DND-41 (cell line): ENCODE measurements at regions not wholly inside any gene's neighbourhood (a gene's known extent, or its start where the extent isn't known, plus 50 kb on each side); places are given as distances from the start of the nearest gene placed in this dataset.
A peak's percentile ranks its signal among the peaks of the same experiment; 100 is the strongest.

Experiments used
- ATAC-seq: fragments of 200-7000 bp; cut with Tn5 transposase; 3 replicates; pipeline ENCODE4 v1.9.1; 2021; ENCODE audit warnings: low read depth; ENCODE audit not compliant: insufficient read depth
- DNase-seq: peaks from one replicate; pipeline ENCODE4 v3.0.0-alpha.2; 2020
- H2AFZ ChIP-seq: 2 replicates; pipeline ENCODE4 v1.6.0; 2012; ENCODE audit warnings: low read depth, low read length
- H3K27ac ChIP-seq: 2 replicates; pipeline ENCODE4 v1.5.1; 2012; ENCODE audit warnings: low read length, inconsistent platforms
- H3K27me3 ChIP-seq: fragments of 200-600 bp; sonication (generic); 2 replicates; pipeline ENCODE4 v1.6.0; 2012; ENCODE audit warnings: low read length, mild to moderate bottlenecking, inconsistent platforms; ENCODE audit not compliant: insufficient read depth, poor library complexity
- H3K36me3 ChIP-seq: 2 replicates; pipeline ENCODE4 v1.5.1; 2012; ENCODE audit warnings: low read length, inconsistent platforms; ENCODE audit not compliant: insufficient read depth
- H3K4me1 ChIP-seq: 2 replicates; pipeline ENCODE4 v1.5.1; 2012; ENCODE audit warnings: mild to moderate bottlenecking, low read length; ENCODE audit not compliant: insufficient read depth
- H3K4me2 ChIP-seq: 2 replicates; pipeline ENCODE4 v1.6.0; 2012; ENCODE audit warnings: mild to moderate bottlenecking, moderate library complexity, low read length, inconsistent platforms; ENCODE audit not compliant: insufficient read depth
- H3K4me3 ChIP-seq, 2 experiments: fragments of 200-600 bp in 1 of 2; shearing (Covaris generic) in 1 of 2; 2 replicates each; pipeline ENCODE4 v1.5.1; 2012 to 2016; ENCODE audit warnings: inconsistent platforms in 2 of 2, low read length in 2 of 2, mild to moderate bottlenecking in 2 of 2, low read depth in 1 of 2, moderate library complexity in 1 of 2
- H3K79me2 ChIP-seq: 2 replicates; pipeline ENCODE4 v1.6.0; 2012; ENCODE audit warnings: low read length, inconsistent platforms; ENCODE audit not compliant: insufficient read depth
- H3K9ac ChIP-seq: 2 replicates; pipeline ENCODE4 v1.6.0; 2012; ENCODE audit warnings: low read depth, mild to moderate bottlenecking, inconsistent platforms, low read length, moderate library complexity
- H3K9me3 ChIP-seq: 2 replicates; pipeline ENCODE4 v1.5.1; 2012; ENCODE audit warnings: low read length, moderate library complexity, mild to moderate bottlenecking, inconsistent platforms; ENCODE audit not compliant: insufficient read depth, severe bottlenecking
- H4K20me1 ChIP-seq: 2 replicates; pipeline ENCODE4 v1.6.0; 2012; ENCODE audit warnings: low read length; ENCODE audit not compliant: insufficient read depth
- CTCF ChIP-seq: IDR thresholded peaks from 2 replicates; pipeline ENCODE4 v1.5.1; 2012; ENCODE audit warnings: borderline replicate concordance, low read length, moderate library complexity, mild to moderate bottlenecking; ENCODE audit not compliant: poor library complexity, severe bottlenecking; ENCODE audit errors: extremely low read depth
- EZH2 ChIP-seq: IDR thresholded peaks from 3 replicates; pipeline ENCODE4 v1.6.1; 2012; ENCODE audit warnings: borderline replicate concordance, low read depth, mild to moderate bottlenecking, moderate library complexity, low read length, inconsistent platforms; ENCODE audit not compliant: severe bottlenecking

- no peak overlapping the region for H3K4me3 ChIP-seq
- H3K27ac ChIP-seq: no peak overlapping the region
- TF ChIP-seq CTCF: no peak
- TF ChIP-seq EZH2: no peak
- no peaks in the 10 kb centered on the region for H3K79me2 ChIP-seq
- no peak overlapping the region for H2AFZ ChIP-seq
- ATAC-seq (no peak), DNase-seq (no peak)
- H4K20me1 ChIP-seq: no peaks in the 10 kb centered on the region
- no peak overlapping the region for H3K9ac ChIP-seq
- peaks cover 11% of the 10 kb centered on the region for H3K9me3 ChIP-seq
- H3K36me3 ChIP-seq: no peaks in the 10 kb centered on the region
- H3K4me1 ChIP-seq: no peaks in the 10 kb centered on the region
- no peaks in the 10 kb centered on the region for H3K27me3 ChIP-seq
- H3K4me2 ChIP-seq: no peak overlapping the region
These were observed 126.5 kb upstream of the BNC2 start for GRCh38 chr9:16996901-16997491.

- Histone ChIP-seq H3K27me3 (no peaks in the 10 kb centered on the region), H3K4me1 (peaks cover 10% of the 10 kb centered on the region), H3K9ac (no peak overlapping the region), H2AFZ (no peak overlapping the region), H3K79me2 (no peaks in the 10 kb centered on the region), H3K4me3 (no peak overlapping the region), H3K4me2 (no peak overlapping the region), H3K27ac (no peak overlapping the region), H3K36me3 (no peaks in the 10 kb centered on the region), H3K9me3 (peaks cover 5% of the 10 kb centered on the region), H4K20me1 (no peaks in the 10 kb centered on the region)
- DNase-seq (no peak), ATAC-seq (no peak)
- TF ChIP-seq EZH2 (no peak), CTCF (no peak)
These were observed 121.7 kb upstream of the BNC2 start for GRCh38 chr9:16992138-16992537.

- Histone ChIP-seq H3K36me3 (no peaks in the 10 kb centered on the region), H4K20me1 (no peaks in the 10 kb centered on the region), H3K9me3 (no peaks in the 10 kb centered on the region), H2AFZ (no peak overlapping the region), H3K27ac (peak overlapping the region; percentile 72; the same call in 1 of the 2 replicates), H3K27me3 (no peaks in the 10 kb centered on the region), H3K79me2 (no peaks in the 10 kb centered on the region), H3K4me2 (no peak overlapping the region), H3K4me3 (no peak overlapping the region), H3K4me1 (peaks cover 24% of the 10 kb centered on the region), H3K9ac (no peak overlapping the region)
- ATAC-seq (peak; percentile 94), DNase-seq (peak; percentile 64)
- no peak for TF ChIP-seq EZH2
- TF ChIP-seq CTCF: no peak
These were observed 116.6 kb upstream of the BNC2 start for GRCh38 chr9:16987026-16987425.
